ENCODE measurements at regions not wholly inside any gene's neighbourhood (a gene's known extent, or its start where the extent isn't known, plus 50 kb on each side); places are given as distances from the start of the nearest gene placed in this dataset.

- Histone ChIP-seq H3K9me3 (ENCODE audit: control insufficient read depth, insufficient read depth, low read depth, low read length) (no peaks in the 10 kb centered on the region), H3K27ac (ENCODE audit: extremely low read depth, low read depth, low read length) (no peak overlapping the region), H3K4me3 (ENCODE audit: low read depth, low read length) (no peak overlapping the region), H3K4me1 (ENCODE audit: control insufficient read depth, insufficient read depth, low read length) (no peaks in the 10 kb centered on the region), H3K36me3 (ENCODE audit: control insufficient read depth in 2 of 2, insufficient read depth in 1 of 2, low read length in 2 of 2) (no peaks in the 10 kb centered on the region)
- TF ChIP-seq ZNF560 (tag by site-specific recombination; IDR thresholded peaks at IDR 0.05; ENCODE audit: borderline replicate concordance) (no peak), ZNF530 (tag by site-specific recombination; IDR thresholded peaks at IDR 0.05; ENCODE audit: low read depth) (no peak), ZNF544 (tag by site-specific recombination; IDR thresholded peaks at IDR 0.05) (no peak), ZNF157 (tag by site-specific recombination; IDR thresholded peaks at IDR 0.05) (no peak), ZNF223 (tag by site-specific recombination; IDR thresholded peaks at IDR 0.05) (no peak), ZNF624 (tag by site-specific recombination; IDR thresholded peaks at IDR 0.05) (no peak), GLI2 (tag by site-specific recombination; IDR thresholded peaks at IDR 0.05; ENCODE audit: borderline replicate concordance, low read depth) (no peak), ZNF423 (tag by site-specific recombination; IDR thresholded peaks at IDR 0.05) (no peak)
- ChIA-PET CTCF (no interaction called here), POLR2A (no interaction called here)
Observed at GRCh38 chr2:21643180-21643579, 519.4 kb downstream of the TDRD15 start.

DNA sequence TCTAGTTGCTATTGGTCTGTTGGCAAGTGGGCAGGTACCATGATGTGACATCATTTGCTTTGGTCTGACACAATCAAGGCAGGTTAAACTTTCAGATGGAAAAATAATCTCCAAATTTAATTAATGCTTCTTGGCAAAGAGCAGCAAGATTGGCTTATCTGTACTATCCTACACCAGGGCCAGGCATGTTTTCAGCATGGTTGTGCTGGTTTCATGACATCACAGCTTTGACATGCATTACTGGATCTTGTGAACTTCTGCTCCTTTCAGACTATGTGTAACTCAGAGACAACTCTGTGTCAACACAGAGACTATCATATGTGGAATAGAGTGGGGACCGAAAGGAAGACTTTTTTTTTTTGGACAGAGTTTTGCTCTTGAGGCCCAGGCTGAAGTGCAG lies 520.5 kb downstream of the TDRD15 start:
- ChIA-PET POLR2A (no interaction called here), CTCF (no interaction called here)
- no peak overlapping the region for H3K27ac ChIP-seq (ENCODE audit: extremely low read depth, low read depth, low read length)
- H3K4me3 ChIP-seq (ENCODE audit: low read depth, low read length): no peak overlapping the region
- H3K9me3 ChIP-seq (ENCODE audit: control insufficient read depth, insufficient read depth, low read depth, low read length): no peaks in the 10 kb centered on the region
- H3K4me1 ChIP-seq (ENCODE audit: control insufficient read depth, insufficient read depth, low read length): no peaks in the 10 kb centered on the region
- no peaks in the 10 kb centered on the region for H3K36me3 ChIP-seq (ENCODE audit: control insufficient read depth in 2 of 2, insufficient read depth in 1 of 2, low read length in 2 of 2)
- TF ChIP-seq ZNF302 (tag by site-specific recombination; IDR thresholded peaks at IDR 0.05; ENCODE audit: low read depth) (no peak), ZNF449 (tag by site-specific recombination; IDR thresholded peaks at IDR 0.05) (no peak), ZNF571 (tag by site-specific recombination; IDR thresholded peaks at IDR 0.05) (no peak), ZSCAN23 (tag by site-specific recombination; IDR thresholded peaks at IDR 0.05) (no peak), RBAK (tag by site-specific recombination; IDR thresholded peaks at IDR 0.05) (no peak), ZNF221 (tag by site-specific recombination; IDR thresholded peaks at IDR 0.05; ENCODE audit: borderline replicate concordance) (no peak), ZNF354C (tag by site-specific recombination; IDR thresholded peaks at IDR 0.05; ENCODE audit: borderline replicate concordance, low read depth) (no peak), PRDM10 (tag by site-specific recombination; IDR thresholded peaks at IDR 0.05) (no peak), GLIS2 (tag by site-specific recombination; IDR thresholded peaks at IDR 0.05) (no peak), ZNF701 (tag by site-specific recombination; IDR thresholded peaks at IDR 0.05) (no peak), ZBTB7A (tag by site-specific recombination; IDR thresholded peaks at IDR 0.05; ENCODE audit: low read depth) (no peak), ZBTB44 (tag by site-specific recombination; IDR thresholded peaks at IDR 0.05) (no peak), ZNF521 (tag by site-specific recombination; IDR thresholded peaks at IDR 0.05) (no peak), ZNF112 (tag by site-specific recombination; IDR thresholded peaks at IDR 0.05) (no peak), HOXC10 (CRISPR knock-in tag; IDR thresholded peaks at IDR 0.05) (no peak)
- TF ChIP-seq, protein P1, sequence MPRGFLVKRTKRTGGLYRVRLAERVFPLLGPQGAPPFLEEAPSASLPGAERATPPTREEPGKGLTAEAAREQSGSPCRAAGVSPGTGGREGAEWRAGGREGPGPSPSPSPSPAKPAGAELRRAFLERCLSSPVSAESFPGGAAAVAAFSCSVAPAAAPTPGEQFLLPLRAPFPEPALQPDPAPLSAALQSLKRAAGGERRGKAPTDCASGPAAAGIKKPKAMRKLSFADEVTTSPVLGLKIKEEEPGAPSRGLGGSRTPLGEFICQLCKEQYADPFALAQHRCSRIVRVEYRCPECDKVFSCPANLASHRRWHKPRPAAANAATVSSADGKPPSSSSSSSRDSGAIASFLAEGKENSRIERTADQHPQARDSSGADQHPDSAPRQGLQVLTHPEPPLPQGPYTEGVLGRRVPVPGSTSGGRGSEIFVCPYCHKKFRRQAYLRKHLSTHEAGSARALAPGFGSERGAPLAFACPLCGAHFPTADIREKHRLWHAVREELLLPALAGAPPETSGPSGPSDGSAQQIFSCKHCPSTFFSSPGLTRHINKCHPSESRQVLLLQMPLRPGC (tag by site-specific recombination; IDR thresholded peaks at IDR 0.05): no peak
- TF ChIP-seq, protein P2, sequence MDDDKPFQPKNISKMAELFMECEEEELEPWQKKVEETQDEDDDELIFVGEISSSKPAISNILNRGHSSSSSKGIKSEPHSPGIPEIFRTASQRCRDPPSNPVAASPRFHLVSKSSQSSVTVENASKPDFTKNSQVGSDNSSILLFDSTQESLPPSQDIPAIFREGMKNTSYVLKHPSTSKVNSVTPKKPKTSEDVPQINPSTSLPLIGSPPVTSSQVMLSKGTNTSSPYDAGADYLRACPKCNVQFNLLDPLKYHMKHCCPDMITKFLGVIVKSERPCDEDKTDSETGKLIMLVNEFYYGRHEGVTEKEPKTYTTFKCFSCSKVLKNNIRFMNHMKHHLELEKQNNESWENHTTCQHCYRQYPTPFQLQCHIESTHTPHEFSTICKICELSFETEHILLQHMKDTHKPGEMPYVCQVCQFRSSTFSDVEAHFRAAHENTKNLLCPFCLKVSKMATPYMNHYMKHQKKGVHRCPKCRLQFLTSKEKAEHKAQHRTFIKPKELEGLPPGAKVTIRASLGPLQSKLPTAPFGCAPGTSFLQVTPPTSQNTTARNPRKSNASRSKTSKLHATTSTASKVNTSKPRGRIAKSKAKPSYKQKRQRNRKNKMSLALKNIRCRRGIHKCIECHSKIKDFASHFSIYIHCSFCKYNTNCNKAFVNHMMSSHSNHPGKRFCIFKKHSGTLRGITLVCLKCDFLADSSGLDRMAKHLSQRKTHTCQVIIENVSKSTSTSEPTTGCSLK (tag by site-specific recombination; IDR thresholded peaks at IDR 0.05): no peak

Data from HEK293 (cell line).